ENCODE measurements at regions not wholly inside any gene's neighbourhood (a gene's known extent, or its start where the extent isn't known, plus 50 kb on each side); places are given as distances from the start of the nearest gene placed in this dataset.

- H3K4me3 ChIP-seq (replicated peaks; ENCODE audit: low read depth, low read length) = no peak overlapping the region
- DNase-seq (ENCODE audit: extremely low read depth, low read depth) = no peak
- TF ChIP-seq, protein P1, sequence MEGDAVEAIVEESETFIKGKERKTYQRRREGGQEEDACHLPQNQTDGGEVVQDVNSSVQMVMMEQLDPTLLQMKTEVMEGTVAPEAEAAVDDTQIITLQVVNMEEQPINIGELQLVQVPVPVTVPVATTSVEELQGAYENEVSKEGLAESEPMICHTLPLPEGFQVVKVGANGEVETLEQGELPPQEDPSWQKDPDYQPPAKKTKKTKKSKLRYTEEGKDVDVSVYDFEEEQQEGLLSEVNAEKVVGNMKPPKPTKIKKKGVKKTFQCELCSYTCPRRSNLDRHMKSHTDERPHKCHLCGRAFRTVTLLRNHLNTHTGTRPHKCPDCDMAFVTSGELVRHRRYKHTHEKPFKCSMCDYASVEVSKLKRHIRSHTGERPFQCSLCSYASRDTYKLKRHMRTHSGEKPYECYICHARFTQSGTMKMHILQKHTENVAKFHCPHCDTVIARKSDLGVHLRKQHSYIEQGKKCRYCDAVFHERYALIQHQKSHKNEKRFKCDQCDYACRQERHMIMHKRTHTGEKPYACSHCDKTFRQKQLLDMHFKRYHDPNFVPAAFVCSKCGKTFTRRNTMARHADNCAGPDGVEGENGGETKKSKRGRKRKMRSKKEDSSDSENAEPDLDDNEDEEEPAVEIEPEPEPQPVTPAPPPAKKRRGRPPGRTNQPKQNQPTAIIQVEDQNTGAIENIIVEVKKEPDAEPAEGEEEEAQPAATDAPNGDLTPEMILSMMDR (IDR thresholded peaks at IDR 0.05; ENCODE audit: low read depth, low read length, missing control alignments) = no peak
These were observed 57.2 kb upstream of the ZDHHC17 start for GRCh38 chr12:76706761-76707160.

GRCh38 chr12:76707772-76708171, 56.1 kb upstream of the ZDHHC17 start:
- DNase-seq (ENCODE audit: extremely low read depth, low read depth) = no peak
- no peak overlapping the region for H3K4me3 ChIP-seq (replicated peaks; ENCODE audit: low read depth, low read length)
- TF ChIP-seq, protein P1 (IDR thresholded peaks at IDR 0.05; ENCODE audit: low read depth, low read length, missing control alignments) = no peak

- H3K4me3 ChIP-seq (replicated peaks; ENCODE audit: low read depth, low read length) = no peak overlapping the region
- TF ChIP-seq, protein P1 (IDR thresholded peaks at IDR 0.05; ENCODE audit: low read depth, low read length, missing control alignments) = no peak
- no peak for DNase-seq (ENCODE audit: extremely low read depth, low read depth)
These were observed 55.6 kb upstream of the ZDHHC17 start for GRCh38 chr12:76708296-76708695.

- no peak overlapping the region for H3K4me3 ChIP-seq (replicated peaks; ENCODE audit: low read depth, low read length)
- no peak for DNase-seq (ENCODE audit: extremely low read depth, low read depth)
- TF ChIP-seq, protein P1 (IDR thresholded peaks at IDR 0.05; ENCODE audit: low read depth, low read length, missing control alignments) = no peak
These were observed 52.7 kb upstream of the ZDHHC17 start for GRCh38 chr12:76711241-76711640.

GRCh38 chr12:76713130-76713529, 50.8 kb upstream of the ZDHHC17 start:
- TF ChIP-seq, protein P1 (IDR thresholded peaks at IDR 0.05; ENCODE audit: low read depth, low read length, missing control alignments) = no peak
- no peak for DNase-seq (ENCODE audit: extremely low read depth, low read depth)
- H3K4me3 ChIP-seq (replicated peaks; ENCODE audit: low read depth, low read length) = no peak overlapping the region

GRCh38 chr12:76713986-76714385, 49.9 kb upstream of the ZDHHC17 start:
- TF ChIP-seq, protein P1 (IDR thresholded peaks at IDR 0.05; ENCODE audit: low read depth, low read length, missing control alignments) = no peak
- H3K4me3 ChIP-seq (replicated peaks; ENCODE audit: low read depth, low read length) = no peak overlapping the region
- no peak for DNase-seq (ENCODE audit: extremely low read depth, low read depth)

Measured in HFF-Myc (cell line).